ENCODE measurements at regions not wholly inside any gene's neighbourhood (a gene's known extent, or its start where the extent isn't known, plus 50 kb on each side); places are given as distances from the start of the nearest gene placed in this dataset.
A peak's percentile ranks its signal among the peaks of the same experiment; 100 is the strongest.

GRCh38 chr11:33551051-33551450 is 149.6 kb downstream of the C11orf91 start:
- Mint-ChIP-seq H3K36me3 (ENCODE audit: low read depth) (peaks cover 62% of the 10 kb centered on the region), H3K9me3 (no peaks in the 10 kb centered on the region), H3K27me3 (ENCODE audit: insufficient read depth) (no peaks in the 10 kb centered on the region), H3K4me1 (ENCODE audit: low read depth) (peaks cover 76% of the 10 kb centered on the region), H3K27ac (no peak overlapping the region), H3K4me3 (no peak overlapping the region)
- no peak for DNase-seq
- no peak for TF ChIP-seq CTCF (IDR thresholded peaks at IDR 0.05)

- Mint-ChIP-seq H3K27ac (no peak overlapping the region), H3K36me3 (ENCODE audit: low read depth) (peaks cover 58% of the 10 kb centered on the region), H3K27me3 (ENCODE audit: insufficient read depth) (no peaks in the 10 kb centered on the region), H3K4me3 (no peak overlapping the region), H3K9me3 (no peaks in the 10 kb centered on the region), H3K4me1 (ENCODE audit: low read depth) (peaks cover 76% of the 10 kb centered on the region)
- DNase-seq = no peak
- TF ChIP-seq CTCF (IDR thresholded peaks at IDR 0.05) = no peak
These were observed 151.1 kb downstream of the C11orf91 start for GRCh38 chr11:33549483-33549882.

GRCh38 chr11:33545931-33546330 is 154.7 kb downstream of the C11orf91 start:
- no peak for DNase-seq
- H3K27ac Mint-ChIP-seq = peak overlapping the region; percentile 56
- no peaks in the 10 kb centered on the region for H3K9me3 Mint-ChIP-seq
- H3K27me3 Mint-ChIP-seq (ENCODE audit: insufficient read depth) = no peaks in the 10 kb centered on the region
- H3K4me1 Mint-ChIP-seq (ENCODE audit: low read depth) = peaks cover 68% of the 10 kb centered on the region
- no peak for TF ChIP-seq CTCF (IDR thresholded peaks at IDR 0.05)
- H3K36me3 Mint-ChIP-seq (ENCODE audit: low read depth) = peaks cover 51% of the 10 kb centered on the region
- peak overlapping the region; percentile 18; the same call in 1 of the 2 replicates for H3K4me3 Mint-ChIP-seq

- TF ChIP-seq CTCF (IDR thresholded peaks at IDR 0.05) = no peak
- H3K4me1 Mint-ChIP-seq (ENCODE audit: low read depth) = peaks cover 67% of the 10 kb centered on the region
- H3K27me3 Mint-ChIP-seq (ENCODE audit: insufficient read depth) = no peaks in the 10 kb centered on the region
- no peak overlapping the region for H3K4me3 Mint-ChIP-seq
- no peak for DNase-seq
- H3K9me3 Mint-ChIP-seq = no peaks in the 10 kb centered on the region
- peak overlapping the region; percentile 42 for H3K27ac Mint-ChIP-seq
- H3K36me3 Mint-ChIP-seq (ENCODE audit: low read depth) = peaks cover 51% of the 10 kb centered on the region
These were observed 155.8 kb downstream of the C11orf91 start for GRCh38 chr11:33544593-33545373.

GRCh38 chr11:33543823-33544222 is 156.8 kb downstream of the C11orf91 start:
- peaks cover 71% of the 10 kb centered on the region for H3K4me1 Mint-ChIP-seq (ENCODE audit: low read depth)
- no peak for DNase-seq
- no peak overlapping the region for H3K4me3 Mint-ChIP-seq
- TF ChIP-seq CTCF (IDR thresholded peaks at IDR 0.05) = no peak
- H3K27me3 Mint-ChIP-seq (ENCODE audit: insufficient read depth) = no peaks in the 10 kb centered on the region
- H3K9me3 Mint-ChIP-seq = no peaks in the 10 kb centered on the region
- peak overlapping the region; percentile 42; the same call in 1 of the 2 replicates for H3K27ac Mint-ChIP-seq
- peaks cover 46% of the 10 kb centered on the region for H3K36me3 Mint-ChIP-seq (ENCODE audit: low read depth)

Data from HFFc6 (cell line).